HEK293 (cell line): ENCODE measurements at regions not wholly inside any gene's neighbourhood (a gene's known extent, or its start where the extent isn't known, plus 50 kb on each side); places are given as distances from the start of the nearest gene placed in this dataset.

Experiments
- CTCF ChIA-PET: fragments of 350-600 bp; formaldehyde crosslinking; extraction: SDS; loops from one replicate; lab custom pipeline; 2021; ENCODE audit warnings: antibody characterized with exemption; lab: Yijun Ruan, JAX
- POLR2A ChIA-PET: fragments of 300-600 bp; formaldehyde crosslinking; extraction: SDS; loops from one replicate; lab custom pipeline; 2020; ENCODE audit warnings: antibody characterized with exemption, inconsistent platforms; lab: Yijun Ruan, JAX
- H3K27ac ChIP-seq: fragments of 200-500 bp; sonication (Bioruptor generic); 2 replicates; pipeline ENCODE4 v1.5.1; 2014; ENCODE audit warnings: low read depth, low read length, control low read depth, inconsistent platforms; ENCODE audit errors: extremely low read depth
- H3K36me3 ChIP-seq, 2 experiments: fragments of 200-500 bp in 1 of 2; sonication (Bioruptor generic) in 1 of 2; 1 replicate in 1 of 2; 2 replicates in 1 of 2; pipeline ENCODE4 v1.5.1; 2014 to 2017; ENCODE audit warnings: inconsistent platforms in 2 of 2, low read length in 2 of 2; ENCODE audit not compliant: control insufficient read depth in 2 of 2, insufficient read depth in 1 of 2
- H3K4me1 ChIP-seq: fragments of 200-500 bp; sonication (Bioruptor generic); 2 replicates; pipeline ENCODE4 v1.5.1; 2014; ENCODE audit warnings: mild to moderate bottlenecking, low read length, inconsistent platforms; ENCODE audit not compliant: control insufficient read depth, insufficient read depth
- H3K4me3 ChIP-seq: 2 replicates; pipeline ENCODE4 v1.5.1; 2011; ENCODE audit warnings: low read depth, mild to moderate bottlenecking, control low read depth, low read length, moderate library complexity
- H3K9me3 ChIP-seq: fragments of 200-500 bp; sonication (Bioruptor generic); 2 replicates; pipeline ENCODE4 v1.5.1; 2014; ENCODE audit warnings: low read depth, low read length, inconsistent platforms; ENCODE audit not compliant: control insufficient read depth, insufficient read depth
- BCL11B ChIP-seq: fragments of 450-650 bp; formaldehyde crosslinking; IDR thresholded peaks from 2 replicates; pipeline ENCODE4 v1.5.1; 2016; ENCODE audit warnings: low read depth, missing biosample characterization, missing genetic modification characterization
- GLIS2 ChIP-seq: fragments of 450-650 bp; formaldehyde crosslinking; IDR thresholded peaks from 2 replicates; pipeline ENCODE4 v1.5.1; 2016; ENCODE audit warnings: missing biosample characterization, missing genetic modification characterization
- SP7 ChIP-seq: fragments of 450-650 bp; formaldehyde crosslinking; IDR thresholded peaks from 2 replicates; pipeline ENCODE4 v1.5.1; 2016; ENCODE audit warnings: missing biosample characterization, missing genetic modification characterization
- YY2 ChIP-seq: fragments of 450-650 bp; formaldehyde crosslinking; IDR thresholded peaks from 2 replicates; pipeline ENCODE4 v1.5.1; 2016; ENCODE audit warnings: missing biosample characterization, missing genetic modification characterization
- ZBTB10 ChIP-seq: fragments of 450-650 bp; formaldehyde crosslinking; IDR thresholded peaks from 2 replicates; pipeline ENCODE4 v1.5.1; 2016; ENCODE audit warnings: missing biosample characterization, missing genetic modification characterization
- ZBTB17 ChIP-seq: fragments of 450-650 bp; formaldehyde crosslinking; IDR thresholded peaks from 2 replicates; pipeline ENCODE4 v1.5.1; 2016; ENCODE audit warnings: missing biosample characterization, missing genetic modification characterization
- ZBTB7A ChIP-seq: fragments of 450-650 bp; formaldehyde crosslinking; IDR thresholded peaks from 2 replicates; pipeline ENCODE4 v1.5.1; 2016; ENCODE audit warnings: low read depth, missing biosample characterization, missing genetic modification characterization
- ZFHX2 ChIP-seq: fragments of 450-650 bp; formaldehyde crosslinking; conservative IDR thresholded peaks from 2 replicates; pipeline ENCODE4 v1.5.1; 2016; ENCODE audit warnings: missing biosample characterization, missing genetic modification characterization
- ZNF140 ChIP-seq: fragments of 450-650 bp; formaldehyde crosslinking; IDR thresholded peaks from 2 replicates; pipeline ENCODE4 v1.5.1; 2016; ENCODE audit warnings: missing biosample characterization, missing genetic modification characterization
- ZNF174 ChIP-seq: fragments of 450-650 bp; formaldehyde crosslinking; IDR thresholded peaks from 2 replicates; pipeline ENCODE4 v1.5.0; 2017; ENCODE audit warnings: missing biosample characterization, mild to moderate bottlenecking, missing genetic modification characterization
- ZNF248 ChIP-seq: fragments of 450-650 bp; formaldehyde crosslinking; IDR thresholded peaks from 2 replicates; pipeline ENCODE4 v1.5.1; 2017; ENCODE audit warnings: missing biosample characterization, missing genetic modification characterization
- ZNF426 ChIP-seq: fragments of 450-650 bp; formaldehyde crosslinking; IDR thresholded peaks from 2 replicates; pipeline ENCODE4 v1.5.1; 2017; ENCODE audit warnings: missing biosample characterization, missing genetic modification characterization, mild to moderate bottlenecking, inconsistent platforms, moderate library complexity
- ZNF48 ChIP-seq: fragments of 450-650 bp; formaldehyde crosslinking; IDR thresholded peaks from 2 replicates; pipeline ENCODE4 v1.5.1; 2016; ENCODE audit warnings: missing biosample characterization, missing genetic modification characterization
- ZNF513 ChIP-seq: fragments of 450-650 bp; IDR thresholded peaks from 2 replicates; pipeline ENCODE4 v1.5.1; 2018; ENCODE audit warnings: missing biosample characterization, missing genetic modification characterization
- ZNF514 ChIP-seq: fragments of 450-650 bp; formaldehyde crosslinking; IDR thresholded peaks from 2 replicates; pipeline ENCODE4 v1.5.1; 2016; ENCODE audit warnings: missing biosample characterization, missing genetic modification characterization
- ZNF530 ChIP-seq: fragments of 450-650 bp; formaldehyde crosslinking; IDR thresholded peaks from 2 replicates; pipeline ENCODE4 v1.5.1; 2016; ENCODE audit warnings: low read depth, missing biosample characterization, missing genetic modification characterization
- ZNF555 ChIP-seq: fragments of 450-650 bp; formaldehyde crosslinking; conservative IDR thresholded peaks from 2 replicates; pipeline ENCODE4 v1.5.1; 2017; ENCODE audit warnings: missing biosample characterization, mild to moderate bottlenecking, missing genetic modification characterization, inconsistent platforms
- ZNF610 ChIP-seq: fragments of 450-650 bp; formaldehyde crosslinking; IDR thresholded peaks from 2 replicates; pipeline ENCODE4 v1.5.1; 2016; ENCODE audit warnings: missing biosample characterization, missing genetic modification characterization, borderline replicate concordance
- ZNF677 ChIP-seq: fragments of 450-650 bp; IDR thresholded peaks from 2 replicates; pipeline ENCODE4 v1.5.0; 2018; ENCODE audit warnings: missing biosample characterization, mild to moderate bottlenecking, missing genetic modification characterization, moderate library complexity
- ZSCAN23 ChIP-seq: fragments of 450-650 bp; formaldehyde crosslinking; IDR thresholded peaks from 2 replicates; pipeline ENCODE4 v1.5.1; 2016; ENCODE audit warnings: missing biosample characterization, missing genetic modification characterization
- ZXDB ChIP-seq: fragments of 450-650 bp; formaldehyde crosslinking; IDR thresholded peaks from 2 replicates; pipeline ENCODE4 v1.5.1; 2016; ENCODE audit warnings: missing biosample characterization, missing genetic modification characterization
- TF ChIP-seq, protein P1 (sequence below): fragments of 450-650 bp; formaldehyde crosslinking; IDR thresholded peaks from 2 replicates; pipeline ENCODE4 v1.5.1; 2016; ENCODE audit warnings: missing biosample characterization, missing genetic modification characterization
- TF ChIP-seq, protein P2 (sequence below): fragments of 450-650 bp; formaldehyde crosslinking; IDR thresholded peaks from 2 replicates; pipeline ENCODE4 v1.5.1; 2016; ENCODE audit warnings: missing biosample characterization, missing genetic modification characterization, borderline replicate concordance
- TF ChIP-seq, protein P3 (sequence below): fragments of 450-650 bp; formaldehyde crosslinking; IDR thresholded peaks from 2 replicates; pipeline ENCODE4 v1.5.1; 2017; ENCODE audit warnings: missing biosample characterization, mild to moderate bottlenecking, missing genetic modification characterization, moderate library complexity

DNA sequence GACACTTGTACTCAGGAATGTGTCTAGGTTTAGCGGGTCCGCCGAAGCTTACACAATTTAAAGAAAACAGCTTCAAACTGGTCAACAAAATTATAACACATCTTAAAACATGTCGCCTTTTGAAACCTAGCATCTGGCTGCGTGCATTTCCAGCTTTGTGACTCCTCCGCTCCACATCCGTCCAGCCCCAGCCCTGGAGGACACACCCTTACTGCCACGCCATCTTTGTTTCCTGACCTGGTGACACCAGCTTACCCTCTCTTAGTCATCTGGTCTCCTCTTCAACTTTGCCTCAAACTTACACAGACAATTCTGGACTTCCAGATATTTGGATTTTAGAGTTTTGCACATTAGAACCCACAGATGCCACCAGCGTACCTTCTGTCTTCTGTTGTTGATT, 198.7 kb upstream of the VSTM2A start:
- no peak for TF ChIP-seq ZNF610
- TF ChIP-seq GLIS2 (tag by site-specific recombination) = no peak
- TF ChIP-seq, protein P1, sequence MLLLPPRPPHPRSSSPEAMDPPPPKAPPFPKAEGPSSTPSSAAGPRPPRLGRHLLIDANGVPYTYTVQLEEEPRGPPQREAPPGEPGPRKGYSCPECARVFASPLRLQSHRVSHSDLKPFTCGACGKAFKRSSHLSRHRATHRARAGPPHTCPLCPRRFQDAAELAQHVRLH (tag by site-specific recombination) = no peak
- TF ChIP-seq ZNF426 (tag by site-specific recombination) = no peak
- TF ChIP-seq ZBTB17 = no peak
- TF ChIP-seq, protein P2, sequence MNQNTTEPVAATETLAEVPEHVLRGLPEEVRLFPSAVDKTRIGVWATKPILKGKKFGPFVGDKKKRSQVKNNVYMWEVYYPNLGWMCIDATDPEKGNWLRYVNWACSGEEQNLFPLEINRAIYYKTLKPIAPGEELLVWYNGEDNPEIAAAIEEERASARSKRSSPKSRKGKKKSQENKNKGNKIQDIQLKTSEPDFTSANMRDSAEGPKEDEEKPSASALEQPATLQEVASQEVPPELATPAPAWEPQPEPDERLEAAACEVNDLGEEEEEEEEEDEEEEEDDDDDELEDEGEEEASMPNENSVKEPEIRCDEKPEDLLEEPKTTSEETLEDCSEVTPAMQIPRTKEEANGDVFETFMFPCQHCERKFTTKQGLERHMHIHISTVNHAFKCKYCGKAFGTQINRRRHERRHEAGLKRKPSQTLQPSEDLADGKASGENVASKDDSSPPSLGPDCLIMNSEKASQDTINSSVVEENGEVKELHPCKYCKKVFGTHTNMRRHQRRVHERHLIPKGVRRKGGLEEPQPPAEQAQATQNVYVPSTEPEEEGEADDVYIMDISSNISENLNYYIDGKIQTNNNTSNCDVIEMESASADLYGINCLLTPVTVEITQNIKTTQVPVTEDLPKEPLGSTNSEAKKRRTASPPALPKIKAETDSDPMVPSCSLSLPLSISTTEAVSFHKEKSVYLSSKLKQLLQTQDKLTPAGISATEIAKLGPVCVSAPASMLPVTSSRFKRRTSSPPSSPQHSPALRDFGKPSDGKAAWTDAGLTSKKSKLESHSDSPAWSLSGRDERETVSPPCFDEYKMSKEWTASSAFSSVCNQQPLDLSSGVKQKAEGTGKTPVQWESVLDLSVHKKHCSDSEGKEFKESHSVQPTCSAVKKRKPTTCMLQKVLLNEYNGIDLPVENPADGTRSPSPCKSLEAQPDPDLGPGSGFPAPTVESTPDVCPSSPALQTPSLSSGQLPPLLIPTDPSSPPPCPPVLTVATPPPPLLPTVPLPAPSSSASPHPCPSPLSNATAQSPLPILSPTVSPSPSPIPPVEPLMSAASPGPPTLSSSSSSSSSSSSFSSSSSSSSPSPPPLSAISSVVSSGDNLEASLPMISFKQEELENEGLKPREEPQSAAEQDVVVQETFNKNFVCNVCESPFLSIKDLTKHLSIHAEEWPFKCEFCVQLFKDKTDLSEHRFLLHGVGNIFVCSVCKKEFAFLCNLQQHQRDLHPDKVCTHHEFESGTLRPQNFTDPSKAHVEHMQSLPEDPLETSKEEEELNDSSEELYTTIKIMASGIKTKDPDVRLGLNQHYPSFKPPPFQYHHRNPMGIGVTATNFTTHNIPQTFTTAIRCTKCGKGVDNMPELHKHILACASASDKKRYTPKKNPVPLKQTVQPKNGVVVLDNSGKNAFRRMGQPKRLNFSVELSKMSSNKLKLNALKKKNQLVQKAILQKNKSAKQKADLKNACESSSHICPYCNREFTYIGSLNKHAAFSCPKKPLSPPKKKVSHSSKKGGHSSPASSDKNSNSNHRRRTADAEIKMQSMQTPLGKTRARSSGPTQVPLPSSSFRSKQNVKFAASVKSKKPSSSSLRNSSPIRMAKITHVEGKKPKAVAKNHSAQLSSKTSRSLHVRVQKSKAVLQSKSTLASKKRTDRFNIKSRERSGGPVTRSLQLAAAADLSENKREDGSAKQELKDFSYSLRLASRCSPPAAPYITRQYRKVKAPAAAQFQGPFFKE (tag by site-specific recombination) = no peak
- no peak for TF ChIP-seq ZNF48 (tag by site-specific recombination)
- no peak for TF ChIP-seq BCL11B
- no peak for TF ChIP-seq ZNF513
- TF ChIP-seq ZNF140 (tag by site-specific recombination) = no peak
- no peak for TF ChIP-seq ZSCAN23 (tag by site-specific recombination)
- TF ChIP-seq ZNF514 (tag by site-specific recombination) = no peak
- no peak for TF ChIP-seq ZBTB7A (tag by site-specific recombination)
- TF ChIP-seq, all 188 proteins: peak for 0
- ChIA-PET POLR2A (no interaction called here), CTCF (no interaction called here)
- Histone ChIP-seq H3K9me3 (no peaks in the 10 kb centered on the region), H3K27ac (no peak overlapping the region), H3K36me3 (no peaks in the 10 kb centered on the region), H3K4me1 (no peaks in the 10 kb centered on the region), H3K4me3 (no peak overlapping the region)

DNA sequence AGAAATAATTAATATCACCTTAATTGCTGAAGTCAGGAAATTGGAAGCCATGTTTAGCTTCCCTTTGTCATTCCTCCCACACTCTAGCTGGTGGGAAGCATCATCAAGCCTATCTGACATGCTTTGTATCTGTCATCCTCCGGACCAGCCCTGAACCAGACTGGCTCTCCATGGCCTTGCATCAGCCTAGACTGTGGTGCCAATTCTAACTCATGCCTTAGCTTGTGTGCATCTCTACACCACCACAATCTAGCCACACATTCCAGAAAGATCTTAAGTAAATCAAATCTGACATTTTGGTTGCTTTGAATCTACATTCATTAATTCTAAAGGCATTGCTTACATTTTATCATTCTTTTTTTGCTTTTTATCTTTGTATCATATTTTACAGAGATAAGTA, 196.4 kb upstream of the VSTM2A start:
- Histone ChIP-seq H3K27ac (no peak overlapping the region), H3K4me1 (no peaks in the 10 kb centered on the region), H3K36me3 (no peaks in the 10 kb centered on the region), H3K9me3 (no peaks in the 10 kb centered on the region), H3K4me3 (no peak overlapping the region)
- POLR2A ChIA-PET = no interaction called here
- CTCF ChIA-PET = no interaction called here
- TF ChIP-seq ZNF530 (tag by site-specific recombination) (no peak), ZNF677 (no peak), ZNF514 (tag by site-specific recombination) (no peak), SP7 (tag by site-specific recombination) (no peak), ZXDB (tag by site-specific recombination) (no peak), YY2 (no peak), ZNF174 (no peak), ZNF248 (tag by site-specific recombination) (no peak), ZFHX2 (tag by site-specific recombination) (no peak), ZNF555 (no peak), ZBTB10 (tag by site-specific recombination) (no peak)
- TF ChIP-seq, protein P3, sequence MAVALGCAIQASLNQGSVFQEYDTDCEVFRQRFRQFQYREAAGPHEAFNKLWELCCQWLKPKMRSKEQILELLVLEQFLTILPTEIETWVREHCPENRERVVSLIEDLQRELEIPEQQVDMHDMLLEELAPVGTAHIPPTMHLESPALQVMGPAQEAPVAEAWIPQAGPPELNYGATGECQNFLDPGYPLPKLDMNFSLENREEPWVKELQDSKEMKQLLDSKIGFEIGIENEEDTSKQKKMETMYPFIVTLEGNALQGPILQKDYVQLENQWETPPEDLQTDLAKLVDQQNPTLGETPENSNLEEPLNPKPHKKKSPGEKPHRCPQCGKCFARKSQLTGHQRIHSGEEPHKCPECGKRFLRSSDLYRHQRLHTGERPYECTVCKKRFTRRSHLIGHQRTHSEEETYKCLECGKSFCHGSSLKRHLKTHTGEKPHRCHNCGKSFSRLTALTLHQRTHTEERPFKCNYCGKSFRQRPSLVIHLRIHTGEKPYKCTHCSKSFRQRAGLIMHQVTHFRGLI (tag by site-specific recombination) = no peak
